GM10248 (cell line): ENCODE measurements at regions not wholly inside any gene's neighbourhood (a gene's known extent, or its start where the extent isn't known, plus 50 kb on each side); places are given as distances from the start of the nearest gene placed in this dataset.
"Not testable (repeated sequence)": the region's sequence is repeated elsewhere in the genome, so short reads cannot be mapped to it uniquely, and the experiment has no call there.

ENCODE experiments used
- CTCF ChIA-PET: fragments of 300-600 bp; sonication (Branson Sonifier 250); formaldehyde crosslinking; extraction: SDS; loops from one replicate; lab custom pipeline; 2021; ENCODE audit warnings: antibody characterized with exemption; lab: Yijun Ruan, JAX
- POLR2A ChIA-PET: fragments of 350-650 bp; sonication (Branson Sonifier 250); formaldehyde crosslinking; extraction: SDS; loops from one replicate; lab custom pipeline; 2020; ENCODE audit warnings: antibody characterized with exemption; lab: Yijun Ruan, JAX
- DNase-seq: peaks from one replicate; pipeline ENCODE4 v3.0.0; 2012; ENCODE audit errors: extremely low spot score
- TF ChIP-seq, protein P1 (sequence below): IDR thresholded peaks from 2 replicates; pipeline ENCODE4 v1.5.1; 2012; ENCODE audit warnings: mild to moderate bottlenecking, low read depth; ENCODE audit errors: extremely low read depth, missing control alignments, control extremely low read depth

DNA sequence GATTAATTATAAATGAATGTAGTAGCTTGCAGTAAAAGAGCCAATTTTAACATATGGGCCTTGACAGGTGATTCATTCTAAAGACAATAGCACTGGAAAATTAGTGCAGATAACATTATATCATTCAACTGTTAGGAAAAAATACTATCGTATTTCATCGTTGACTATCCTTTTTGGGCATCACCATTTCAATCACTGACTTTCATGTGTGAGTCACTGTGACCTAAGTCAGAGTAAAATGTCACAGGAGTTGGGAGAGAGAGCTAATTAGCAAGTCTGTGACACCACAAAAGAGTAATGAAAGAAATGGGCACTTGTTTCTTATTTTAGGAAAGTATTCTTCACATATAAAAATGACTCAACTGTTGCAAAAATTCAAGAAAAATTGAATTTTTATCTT lies 253.8 kb upstream of the CNTN5 start:
- TF ChIP-seq, protein P1, sequence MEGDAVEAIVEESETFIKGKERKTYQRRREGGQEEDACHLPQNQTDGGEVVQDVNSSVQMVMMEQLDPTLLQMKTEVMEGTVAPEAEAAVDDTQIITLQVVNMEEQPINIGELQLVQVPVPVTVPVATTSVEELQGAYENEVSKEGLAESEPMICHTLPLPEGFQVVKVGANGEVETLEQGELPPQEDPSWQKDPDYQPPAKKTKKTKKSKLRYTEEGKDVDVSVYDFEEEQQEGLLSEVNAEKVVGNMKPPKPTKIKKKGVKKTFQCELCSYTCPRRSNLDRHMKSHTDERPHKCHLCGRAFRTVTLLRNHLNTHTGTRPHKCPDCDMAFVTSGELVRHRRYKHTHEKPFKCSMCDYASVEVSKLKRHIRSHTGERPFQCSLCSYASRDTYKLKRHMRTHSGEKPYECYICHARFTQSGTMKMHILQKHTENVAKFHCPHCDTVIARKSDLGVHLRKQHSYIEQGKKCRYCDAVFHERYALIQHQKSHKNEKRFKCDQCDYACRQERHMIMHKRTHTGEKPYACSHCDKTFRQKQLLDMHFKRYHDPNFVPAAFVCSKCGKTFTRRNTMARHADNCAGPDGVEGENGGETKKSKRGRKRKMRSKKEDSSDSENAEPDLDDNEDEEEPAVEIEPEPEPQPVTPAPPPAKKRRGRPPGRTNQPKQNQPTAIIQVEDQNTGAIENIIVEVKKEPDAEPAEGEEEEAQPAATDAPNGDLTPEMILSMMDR: no peak
- ChIA-PET CTCF (no interaction called here), POLR2A (no interaction called here)
- no peak for DNase-seq

DNA sequence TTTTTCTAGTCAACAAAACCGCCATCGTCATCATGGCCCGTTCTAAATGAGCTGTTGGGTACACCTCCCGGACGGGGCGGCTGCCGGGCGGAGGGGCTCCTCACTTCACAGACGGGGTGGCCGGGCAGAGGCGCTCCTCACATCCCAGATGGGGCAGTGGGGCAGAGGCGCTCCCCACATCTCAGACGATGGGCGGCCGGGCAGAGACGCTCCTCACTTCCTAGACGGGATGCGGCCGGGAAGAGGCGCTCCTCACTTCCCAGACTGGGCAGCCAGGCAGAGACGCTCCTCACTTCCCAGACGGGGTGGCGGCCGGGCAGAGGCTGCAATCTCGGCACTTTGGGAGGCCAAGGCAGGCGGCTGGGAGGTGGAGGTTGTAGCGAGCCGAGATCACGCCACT lies 250.7 kb upstream of the CNTN5 start:
- DNase-seq, POLR2A ChIA-PET, CTCF ChIA-PET: not testable (repeated sequence)

DNA sequence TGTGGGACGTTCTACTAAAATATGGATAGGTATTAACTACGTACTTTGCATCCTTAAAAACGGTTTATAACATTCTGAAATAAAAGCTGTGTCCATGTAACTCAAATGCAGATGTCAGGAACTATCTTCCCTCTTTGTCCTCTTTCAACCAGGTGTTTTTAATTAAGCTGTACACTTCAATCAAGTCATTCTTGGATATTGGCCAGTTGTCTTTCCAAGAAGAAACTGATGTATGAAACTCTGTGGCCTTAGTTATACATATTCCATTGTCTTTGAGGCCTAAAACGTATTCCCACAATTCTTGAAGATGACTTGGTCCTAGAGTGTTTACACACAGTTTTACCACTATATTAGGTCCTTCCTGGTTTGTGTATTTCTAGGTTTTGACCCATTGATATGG lies 249.0 kb upstream of the CNTN5 start:
- ChIA-PET CTCF (interaction anchor here (0.6 kb wide), 1 partner anchor 23 kb away, joined by 3 read pairs; no protein-coding TSS in a partner anchor), POLR2A (no interaction called here)
- DNase-seq: no peak
- TF ChIP-seq, protein P1: no peak

DNA sequence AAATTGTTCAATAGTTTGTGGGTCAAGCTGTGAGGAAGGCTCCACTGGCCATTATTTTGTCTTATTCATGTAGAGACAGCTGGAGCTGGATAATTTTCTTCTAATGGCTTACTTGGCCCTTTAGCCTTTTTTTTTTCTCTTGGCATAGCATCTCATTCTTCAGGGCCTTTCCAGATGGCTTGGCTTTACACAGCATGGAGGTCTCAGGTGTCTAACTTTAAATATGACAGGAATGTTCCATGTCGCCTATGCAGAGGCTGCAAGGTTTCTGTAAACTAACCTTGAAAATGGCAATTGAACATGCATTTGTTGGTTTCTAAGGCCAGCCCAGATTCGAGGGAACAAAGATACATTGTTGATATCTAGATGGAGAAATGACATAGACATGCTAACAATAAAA lies 247.9 kb upstream of the CNTN5 start:
- no peak for DNase-seq
- ChIA-PET POLR2A (no interaction called here), CTCF (interaction anchor here (0.8 to 1.1 kb wide), 2 partner anchors 12 to 18 kb away, joined by 3 to 4 read pairs; no protein-coding TSS in a partner anchor)
- TF ChIP-seq, protein P1: no peak

DNA sequence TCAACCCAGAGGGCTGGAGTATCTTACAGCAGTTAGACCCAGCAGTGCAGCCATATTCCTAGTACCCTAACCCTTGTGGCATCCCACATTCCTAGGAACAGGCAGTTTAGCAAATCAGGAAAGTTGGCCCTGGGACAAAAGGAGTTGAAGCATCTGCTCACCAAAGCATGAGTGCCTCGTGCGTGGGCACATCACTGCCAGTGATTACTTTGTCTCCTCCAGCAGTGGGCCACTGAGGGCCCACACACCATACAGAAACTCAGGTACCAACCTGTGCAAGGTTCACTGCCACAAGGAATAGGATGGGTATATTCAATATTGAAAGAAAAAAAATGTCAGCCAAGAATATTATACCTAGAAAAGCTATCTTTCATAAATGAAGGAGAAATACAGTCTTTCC lies 227.5 kb upstream of the CNTN5 start:
- TF ChIP-seq, protein P1: no peak
- ChIA-PET CTCF (no interaction called here), POLR2A (no interaction called here)

GRCh38 chr11:98798333-98798732 lies 222.4 kb upstream of the CNTN5 start:
- POLR2A ChIA-PET: no interaction called here
- TF ChIP-seq, protein P1: no peak
- CTCF ChIA-PET: no interaction called here
- no peak for DNase-seq

More for the DNA sequence above, 227.5 kb upstream of the CNTN5 start:
- no peak for DNase-seq

- no peak for DNase-seq
- POLR2A ChIA-PET: no interaction called here
- TF ChIP-seq, protein P1: no peak
- CTCF ChIA-PET: interaction anchor here (1.4 kb wide), 2 partner anchors 9 to 18 kb away, joined by 3 read pairs; no protein-coding TSS in a partner anchor
Measured at GRCh38 chr11:98800696-98801095, 220.1 kb upstream of the CNTN5 start.
